ENCODE measurements at regions not wholly inside any gene's neighbourhood (a gene's known extent, or its start where the extent isn't known, plus 50 kb on each side); places are given as distances from the start of the nearest gene placed in this dataset.

GRCh38 chr5:108623826-108624225 lies 123.9 kb upstream of the FER start:
- no peak for DNase-seq
- Histone ChIP-seq H3K27ac (no peak overlapping the region), H3K9me3 (no peaks in the 10 kb centered on the region), H3K27me3 (no peaks in the 10 kb centered on the region), H3K36me3 (no peaks in the 10 kb centered on the region), H3K4me3 (no peak overlapping the region), H3K4me1 (no peaks in the 10 kb centered on the region)
- intact Hi-C loops (cut with DNase I), result no loop called here
- TF ChIP-seq CTCF (IDR thresholded peaks at IDR 0.05) (no peak), POLR2AphosphoS5 (IDR thresholded peaks at IDR 0.05) (no peak), POLR2A (IDR thresholded peaks at IDR 0.05) (no peak), EP300 (IDR thresholded peaks at IDR 0.05) (no peak)

GRCh38 chr5:108620516-108620915 lies 127.2 kb upstream of the FER start:
- WGBS, 2 donors, result 38 to 67% methylated on average over 6 of the region's 6 CpGs
- Histone ChIP-seq H3K36me3 (no peaks in the 10 kb centered on the region), H3K27me3 (peaks cover 0 to 3% (median 0%) of the 10 kb centered on the region in 3 donors), H3K4me3 (no peak overlapping the region), H3K4me1 (no peaks in the 10 kb centered on the region), H3K9me3 (no peaks in the 10 kb centered on the region), H3K27ac (no peak overlapping the region)
- TF ChIP-seq POLR2A (IDR thresholded peaks at IDR 0.05) (no peak), CTCF (IDR thresholded peaks at IDR 0.05) (no peak), POLR2AphosphoS5 (IDR thresholded peaks at IDR 0.05) (no peak), EP300 (IDR thresholded peaks at IDR 0.05) (no peak)
- intact Hi-C loops (cut with DNase I), result no loop called here
- no peak for DNase-seq

- no peak overlapping the region for H3K27ac ChIP-seq
- 84 to 93% methylated on average over 10 of the region's 10 CpGs for WGBS, 2 donors
- no peak for DNase-seq
- peaks cover 0 to 3% (median 0%) of the 10 kb centered on the region in 3 donors for H3K27me3 ChIP-seq
- no peak for TF ChIP-seq EP300 (IDR thresholded peaks at IDR 0.05)
- TF ChIP-seq POLR2A (IDR thresholded peaks at IDR 0.05), result no peak
- no peak for TF ChIP-seq CTCF (IDR thresholded peaks at IDR 0.05)
- no peak for TF ChIP-seq POLR2AphosphoS5 (IDR thresholded peaks at IDR 0.05)
- H3K4me3 ChIP-seq, result no peak overlapping the region
- no peaks in the 10 kb centered on the region for H3K4me1 ChIP-seq
- no peaks in the 10 kb centered on the region for H3K9me3 ChIP-seq
- intact Hi-C loops (cut with DNase I), result no loop called here
- H3K36me3 ChIP-seq, result no peaks in the 10 kb centered on the region
These were observed 127.9 kb upstream of the FER start for GRCh38 chr5:108619815-108620214.

- no peaks in the 10 kb centered on the region for H3K9me3 ChIP-seq
- H3K27me3 ChIP-seq, result peaks cover 0 to 3% (median 0%) of the 10 kb centered on the region in 3 donors
- intact Hi-C loops (cut with DNase I), result no loop called here
- H3K36me3 ChIP-seq, result no peaks in the 10 kb centered on the region
- H3K4me1 ChIP-seq, result no peaks in the 10 kb centered on the region
- no peak overlapping the region for H3K4me3 ChIP-seq
- DNase-seq, result no peak
- TF ChIP-seq POLR2A (IDR thresholded peaks at IDR 0.05), result no peak
- no peak for TF ChIP-seq CTCF (IDR thresholded peaks at IDR 0.05)
- TF ChIP-seq POLR2AphosphoS5 (IDR thresholded peaks at IDR 0.05), result no peak
- no peak for TF ChIP-seq EP300 (IDR thresholded peaks at IDR 0.05)
- 79 to 80% methylated on average over 8 of the region's 8 CpGs for WGBS, 2 donors
- H3K27ac ChIP-seq, result no peak overlapping the region
These were observed 129.9 kb upstream of the FER start for GRCh38 chr5:108617467-108618435.
